Activated CD4-positive, alpha-beta T cell treated with anti-CD3 and anti-CD28 coated beads, Interleukin-10, Interleukin-2, amounts not matched to agents 100 ng/mL and 50 ng/mL, durations not matched to agents 16 hours and 8 hours (primary cell): ENCODE measurements at regions not wholly inside any gene's neighbourhood (a gene's known extent, or its start where the extent isn't known, plus 50 kb on each side); places are given as distances from the start of the nearest gene placed in this dataset.
"Not testable (repeated sequence)": the region's sequence is repeated elsewhere in the genome, so short reads cannot be mapped to it uniquely, and the experiment has no call there.

Experiments used
- DNase-seq: peaks from one replicate; pipeline ENCODE4 v3.0.0-alpha.2; 2020

GRCh38 chr7:93737953-93738352 lies 152.6 kb downstream of the TFPI2 start:
- DNase-seq: no peak

- no peak for DNase-seq
Measured at GRCh38 chr7:93736668-93737369, 153.7 kb downstream of the TFPI2 start.

- no peak for DNase-seq
Measured at GRCh38 chr7:93728292-93728691, 153.8 kb upstream of the CALCR start.

GRCh38 chr7:93725954-93726353 lies 151.4 kb upstream of the CALCR start:
- no peak for DNase-seq

GRCh38 chr7:93723424-93724124 lies 149.1 kb upstream of the CALCR start:
- DNase-seq: no peak

GRCh38 chr7:93720106-93720505 lies 145.6 kb upstream of the CALCR start:
- no peak for DNase-seq

- DNase-seq: no peak
Measured at GRCh38 chr7:93719546-93719945, 145.0 kb upstream of the CALCR start.

GRCh38 chr7:93717217-93717900 lies 142.8 kb upstream of the CALCR start:
- peak; percentile 11 for DNase-seq

- DNase-seq: peak; percentile 24
Measured at GRCh38 chr7:93715234-93715633, 140.7 kb upstream of the CALCR start.

- no peak for DNase-seq
Measured at GRCh38 chr7:93711926-93712325, 137.4 kb upstream of the CALCR start.

- DNase-seq: not testable (repeated sequence)
Measured at GRCh38 chr7:93708255-93708654, 133.7 kb upstream of the CALCR start.

GRCh38 chr7:93707249-93707648 lies 132.7 kb upstream of the CALCR start:
- no peak for DNase-seq

- DNase-seq: not testable (repeated sequence)
Measured at GRCh38 chr7:93706162-93706561, 131.6 kb upstream of the CALCR start.

GRCh38 chr7:93704217-93704616 lies 129.7 kb upstream of the CALCR start:
- DNase-seq: no peak

- no peak for DNase-seq
Measured at GRCh38 chr7:93697901-93698300, 123.4 kb upstream of the CALCR start.

GRCh38 chr7:93693796-93694195 lies 119.3 kb upstream of the CALCR start:
- no peak for DNase-seq

GRCh38 chr7:93690021-93690420 lies 115.5 kb upstream of the CALCR start:
- no peak for DNase-seq

GRCh38 chr7:93678185-93678584 lies 103.7 kb upstream of the CALCR start:
- DNase-seq: no peak

GRCh38 chr7:93663561-93664299 lies 89.2 kb upstream of the CALCR start:
- no peak for DNase-seq

GRCh38 chr7:93658163-93658562 lies 83.6 kb upstream of the CALCR start:
- not testable (repeated sequence) for DNase-seq

GRCh38 chr7:93651603-93652159 lies 77.2 kb upstream of the CALCR start:
- no peak for DNase-seq

- no peak for DNase-seq
Measured at GRCh38 chr7:93646538-93646937, 72.0 kb upstream of the CALCR start.

- no peak for DNase-seq
Measured at GRCh38 chr7:93636276-93636675, 61.8 kb upstream of the CALCR start.
